ENCODE measurements at regions not wholly inside any gene's neighbourhood (a gene's known extent, or its start where the extent isn't known, plus 50 kb on each side); places are given as distances from the start of the nearest gene placed in this dataset.

DNA sequence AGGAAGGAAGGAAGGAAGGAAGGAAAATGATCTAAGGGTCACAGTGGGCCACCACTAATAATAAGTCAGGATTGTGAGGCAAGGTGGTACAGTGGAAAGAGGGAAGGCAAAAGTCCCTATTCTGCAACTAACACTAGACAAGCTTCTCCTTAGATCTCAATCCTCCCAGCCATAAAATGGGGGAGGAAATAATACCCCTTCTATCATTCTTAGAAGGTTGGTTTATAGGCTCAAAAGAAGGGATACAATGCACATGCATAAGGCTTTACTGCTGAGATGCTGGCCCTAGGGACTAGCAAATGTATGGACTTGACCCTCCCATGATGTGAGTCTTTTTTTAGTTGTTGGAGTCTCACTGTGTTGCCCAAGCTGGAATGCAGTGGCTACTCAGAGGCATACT is 167.7 kb upstream of the ZNF507 start:
- intact Hi-C loops (cut with DNase I), result no loop called here
- no peak for DNase-seq

DNA sequence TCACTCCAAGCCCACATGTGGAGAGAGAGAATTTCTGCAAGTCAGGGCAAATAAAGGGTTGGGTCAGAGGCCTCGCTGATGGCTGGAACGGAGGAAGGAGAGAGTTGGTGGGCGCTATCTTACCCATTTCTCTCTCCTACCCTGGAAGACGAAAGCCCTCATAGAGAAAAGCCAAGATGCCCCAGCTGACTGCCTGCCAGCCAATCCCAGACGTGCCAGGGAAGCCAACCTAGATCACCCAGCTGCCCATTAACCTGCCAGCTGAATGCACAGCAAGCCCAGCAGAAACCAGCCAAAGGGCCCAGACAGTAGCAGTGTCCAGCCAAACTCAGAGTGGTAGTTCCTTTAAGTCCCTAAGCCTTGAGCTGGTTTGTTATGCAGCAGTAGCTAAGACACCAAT is 167.0 kb upstream of the ZNF507 start:
- intact Hi-C loops (cut with DNase I), result no loop called here
- DNase-seq, result no peak

DNA sequence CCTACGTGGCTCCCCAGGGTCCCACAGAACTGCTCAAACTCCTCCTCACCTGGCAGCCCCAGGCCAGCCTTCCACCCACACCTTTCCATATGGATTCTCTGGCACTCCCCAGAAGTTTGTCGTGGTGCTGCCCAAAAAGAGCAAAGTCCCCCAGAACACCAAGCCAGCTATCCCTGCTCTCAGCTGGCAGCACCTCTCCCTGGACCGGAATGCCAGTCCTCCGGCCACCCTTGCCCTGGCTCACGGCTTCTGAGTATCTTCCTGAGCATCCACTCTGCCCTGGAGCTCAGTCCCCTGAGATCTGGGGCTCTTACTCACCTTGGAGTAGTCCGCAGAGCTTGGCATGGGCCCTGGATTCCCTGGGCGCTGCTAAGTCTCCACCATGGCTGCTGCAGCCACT is 166.5 kb upstream of the ZNF507 start:
- DNase-seq, result no peak
- intact Hi-C loops (cut with DNase I), result no loop called here

DNA sequence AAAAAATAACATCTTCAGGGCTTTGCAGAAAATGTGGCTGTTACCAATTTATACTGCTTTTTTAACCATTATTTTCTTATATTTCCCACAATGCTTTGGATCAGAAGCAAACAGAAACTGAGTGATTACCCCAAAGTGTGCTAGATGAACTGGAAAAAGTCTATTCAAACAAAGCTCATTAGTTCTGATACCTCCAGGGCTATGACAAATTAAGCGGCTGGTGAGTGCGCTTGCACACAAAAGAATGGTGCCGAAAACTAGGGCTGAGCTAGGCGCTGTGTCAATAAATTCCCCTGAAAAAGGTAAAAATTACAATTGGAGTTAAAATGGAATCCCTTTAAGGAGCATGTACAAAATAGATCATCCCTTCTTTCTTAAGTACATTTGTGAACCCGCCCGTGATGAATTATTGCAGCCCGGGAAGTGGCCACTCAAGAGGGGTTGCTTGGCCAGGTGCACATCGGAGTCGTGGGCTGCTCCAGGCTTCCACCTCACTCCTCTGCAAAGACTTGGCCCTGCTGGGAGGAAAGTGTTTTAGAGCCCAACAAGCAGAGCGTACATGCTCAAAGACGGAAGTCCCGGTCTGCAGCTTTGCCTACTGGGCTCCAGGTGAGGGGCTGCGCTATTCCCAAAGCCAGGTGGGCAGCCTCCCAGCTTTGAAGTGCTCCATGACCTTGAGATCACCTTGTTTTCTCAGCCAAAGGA is 164.0 kb upstream of the ZNF507 start:
- intact Hi-C loops (cut with DNase I), result no loop called here
- DNase-seq, result no peak

DNA sequence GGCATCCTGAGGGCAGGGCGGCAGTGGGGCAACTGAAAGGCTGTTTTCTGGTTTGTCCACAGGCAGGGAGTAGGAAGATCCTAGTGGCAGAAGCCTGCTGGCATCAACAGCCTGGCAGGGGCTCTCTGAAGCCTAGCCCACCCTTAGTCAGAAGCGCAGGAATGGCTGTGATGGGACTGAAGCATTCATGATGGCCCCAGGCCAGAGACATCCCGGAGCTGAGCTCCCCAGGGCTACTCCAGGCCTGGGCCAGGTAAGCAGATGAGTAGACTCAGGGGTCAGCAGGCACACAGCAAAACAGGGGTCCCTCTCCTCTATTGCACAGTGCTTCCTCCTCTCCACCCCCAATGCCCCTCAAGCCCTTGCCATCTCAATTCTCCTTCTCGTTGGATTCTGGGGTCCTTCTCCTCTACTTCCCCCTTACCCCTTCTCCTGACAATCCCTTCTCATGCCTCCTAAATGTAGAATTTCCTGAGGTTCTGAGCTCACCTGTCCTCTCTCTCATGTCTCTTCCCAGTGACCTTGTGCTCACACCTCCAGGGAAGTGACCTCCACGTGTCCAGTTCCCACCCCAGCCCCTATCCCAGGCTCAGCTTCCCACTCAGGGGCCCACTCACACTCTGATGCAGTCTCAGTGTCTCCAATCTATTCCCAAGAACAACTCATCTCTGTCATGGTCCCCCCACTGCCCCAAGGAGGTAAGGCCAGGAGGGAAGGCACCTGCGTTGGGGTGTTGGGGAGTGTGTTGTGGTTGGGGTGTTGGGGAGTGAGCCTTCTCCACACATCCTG is 158.7 kb upstream of the ZNF507 start:
- no peak for DNase-seq
- intact Hi-C loops (cut with DNase I), result no loop called here

DNA sequence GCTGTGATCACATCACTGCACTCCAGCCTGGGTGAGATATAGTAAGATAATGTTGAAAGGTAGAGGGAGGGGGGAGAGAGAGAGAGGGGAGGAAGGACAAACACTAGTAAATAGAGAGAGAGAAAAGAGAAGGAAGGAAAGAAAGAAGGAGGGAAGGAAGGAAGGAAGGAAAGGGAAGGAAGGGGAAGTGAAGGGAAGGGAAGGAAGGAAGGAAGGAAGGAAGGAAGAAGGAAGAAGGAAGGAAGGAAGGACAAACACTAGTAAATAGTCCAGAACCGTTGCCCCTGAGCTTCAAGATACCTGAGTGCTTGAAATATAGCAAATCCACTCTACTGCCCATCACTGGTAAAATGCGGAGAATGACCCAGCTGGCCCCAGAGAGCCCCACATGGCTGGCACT is 156.5 kb upstream of the ZNF507 start:
- DNase-seq, result no peak
- intact Hi-C loops (cut with DNase I), result no loop called here

DNA sequence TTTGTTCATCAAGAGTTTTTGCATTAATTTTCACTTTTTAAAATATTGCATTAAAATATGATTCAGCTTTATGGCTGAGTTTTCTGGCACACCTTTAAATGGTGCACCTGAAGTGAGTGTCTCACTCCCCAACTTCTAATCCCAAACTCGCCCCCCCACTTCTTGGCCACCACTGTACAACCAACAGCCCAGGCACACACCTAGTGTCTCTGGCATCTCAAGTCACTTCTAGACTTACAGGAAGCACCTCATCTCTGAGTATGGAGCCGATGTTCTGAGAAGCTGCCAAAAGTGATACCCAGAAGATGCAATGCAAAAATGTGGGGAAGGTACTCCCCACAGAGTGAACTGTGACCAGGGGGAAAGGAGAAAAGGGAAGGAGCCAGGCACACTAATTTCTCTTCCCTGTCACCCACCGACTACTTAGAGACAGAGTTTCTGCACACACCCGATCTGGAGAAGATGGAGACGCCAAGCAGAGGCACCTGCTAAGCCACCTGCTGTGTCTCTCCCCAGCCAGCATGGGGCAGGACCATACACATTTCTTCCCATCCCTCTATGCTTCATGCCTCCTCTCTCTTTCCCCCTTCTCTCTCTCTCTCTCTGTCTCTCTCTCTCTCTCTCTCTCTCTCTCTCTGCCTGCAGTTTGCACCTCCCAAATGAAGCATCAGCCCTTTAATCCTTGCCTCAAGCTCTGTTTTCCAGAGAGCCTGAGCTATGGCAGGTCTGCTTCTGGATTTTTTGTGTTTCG is 155.3 kb upstream of the ZNF507 start:
- no peak for DNase-seq
- intact Hi-C loops (cut with DNase I), result no loop called here

DNA sequence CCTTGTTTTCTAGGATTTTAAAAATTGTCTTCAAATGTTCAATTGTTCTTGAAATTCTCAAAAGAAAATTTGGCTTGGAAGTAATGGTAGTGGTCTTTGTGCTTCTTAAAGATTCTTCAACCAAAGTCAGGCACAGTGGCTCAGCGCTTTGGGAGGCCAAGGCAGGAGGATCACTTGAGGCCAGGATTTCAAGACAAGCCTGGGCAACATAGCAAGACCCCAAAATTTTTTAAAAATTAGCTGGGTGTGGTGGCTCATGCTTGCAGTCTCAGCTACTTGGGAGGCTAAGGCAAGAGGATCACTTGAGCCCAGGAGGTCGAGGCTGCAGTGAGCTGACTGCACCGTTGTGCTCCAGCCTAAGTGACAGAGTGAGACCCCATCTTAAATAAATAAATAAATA is 153.5 kb upstream of the ZNF507 start:
- no peak for DNase-seq
- intact Hi-C loops (cut with DNase I), result no loop called here

DNA sequence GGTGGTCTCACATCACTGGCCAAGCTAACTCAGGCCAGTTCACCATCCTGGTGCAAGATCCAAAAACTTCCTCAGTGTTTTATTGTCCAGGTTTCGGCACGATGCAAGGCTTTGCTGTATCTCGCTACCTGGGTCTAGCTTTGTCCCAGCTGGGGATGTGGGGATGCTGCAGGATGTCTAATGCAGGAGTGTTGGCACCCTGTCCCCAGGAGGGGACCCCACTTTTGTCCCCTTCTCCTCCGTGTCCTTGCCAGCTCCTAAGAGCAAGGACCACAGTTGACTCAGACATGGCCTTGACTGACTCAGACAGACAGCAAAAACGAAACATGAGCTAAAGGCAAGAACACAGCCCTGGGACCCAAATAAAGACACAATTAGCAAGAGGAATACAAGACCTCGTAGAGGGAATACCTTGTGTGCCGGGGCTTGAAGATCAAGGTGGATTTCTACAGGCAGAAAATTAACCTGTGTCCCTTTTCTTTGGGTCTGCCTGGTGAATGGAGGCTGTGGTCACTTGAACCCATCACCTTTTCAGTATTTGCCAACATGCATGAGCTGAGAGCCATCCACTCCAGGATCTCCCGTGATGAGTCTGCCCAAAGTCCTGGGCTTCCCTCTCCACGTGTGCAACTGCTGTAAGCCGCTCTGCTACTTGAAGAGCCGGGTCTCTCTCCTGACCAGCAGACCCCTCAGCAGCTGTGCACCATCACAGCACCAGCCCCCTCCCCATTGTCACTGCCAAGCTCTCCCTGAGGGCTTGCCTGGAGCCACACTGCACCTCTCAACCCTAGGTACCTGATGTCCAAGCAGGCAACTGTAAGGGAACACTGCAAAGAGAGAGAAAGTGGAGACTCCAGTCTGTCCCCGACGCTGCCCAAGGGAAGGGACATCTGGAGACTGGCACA is 149.5 kb upstream of the ZNF507 start:
- no peak for DNase-seq
- intact Hi-C loops (cut with DNase I), result no loop called here

DNA sequence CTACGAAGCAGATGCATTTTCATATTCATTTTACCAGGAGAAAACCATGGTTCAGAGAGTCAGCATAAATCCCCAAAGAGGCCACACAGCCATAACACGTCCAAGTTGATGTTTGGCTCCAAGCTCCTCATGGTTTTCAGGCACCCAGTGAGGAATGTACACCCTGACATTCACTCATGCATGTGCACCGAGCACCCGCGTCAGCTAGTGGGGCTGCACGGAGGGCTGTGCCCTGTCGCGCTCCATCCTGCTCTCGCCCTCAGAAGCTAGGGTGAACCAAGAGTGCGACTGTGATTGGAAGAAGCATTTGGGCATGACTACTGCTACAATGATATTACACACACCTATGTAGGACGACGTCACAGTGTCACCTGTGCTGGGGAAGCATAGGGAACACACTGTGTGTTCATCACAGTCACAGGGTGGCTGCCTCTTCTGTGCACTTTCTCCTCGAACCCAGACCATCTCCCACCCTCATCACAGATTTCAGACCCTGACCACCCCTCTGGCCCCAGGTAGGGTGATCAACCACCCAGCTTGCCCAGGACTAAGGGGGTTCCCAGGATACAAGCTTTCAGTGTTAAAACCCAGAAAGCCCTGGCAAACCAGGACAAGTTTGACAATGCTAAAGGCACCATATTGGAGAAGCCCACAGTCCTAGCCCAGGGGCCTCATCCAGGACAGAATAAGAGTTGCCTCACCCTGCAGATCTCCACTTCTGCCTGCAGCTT is 148.6 kb upstream of the ZNF507 start:
- DNase-seq, result no peak
- intact Hi-C loops (cut with DNase I), result no loop called here

DNA sequence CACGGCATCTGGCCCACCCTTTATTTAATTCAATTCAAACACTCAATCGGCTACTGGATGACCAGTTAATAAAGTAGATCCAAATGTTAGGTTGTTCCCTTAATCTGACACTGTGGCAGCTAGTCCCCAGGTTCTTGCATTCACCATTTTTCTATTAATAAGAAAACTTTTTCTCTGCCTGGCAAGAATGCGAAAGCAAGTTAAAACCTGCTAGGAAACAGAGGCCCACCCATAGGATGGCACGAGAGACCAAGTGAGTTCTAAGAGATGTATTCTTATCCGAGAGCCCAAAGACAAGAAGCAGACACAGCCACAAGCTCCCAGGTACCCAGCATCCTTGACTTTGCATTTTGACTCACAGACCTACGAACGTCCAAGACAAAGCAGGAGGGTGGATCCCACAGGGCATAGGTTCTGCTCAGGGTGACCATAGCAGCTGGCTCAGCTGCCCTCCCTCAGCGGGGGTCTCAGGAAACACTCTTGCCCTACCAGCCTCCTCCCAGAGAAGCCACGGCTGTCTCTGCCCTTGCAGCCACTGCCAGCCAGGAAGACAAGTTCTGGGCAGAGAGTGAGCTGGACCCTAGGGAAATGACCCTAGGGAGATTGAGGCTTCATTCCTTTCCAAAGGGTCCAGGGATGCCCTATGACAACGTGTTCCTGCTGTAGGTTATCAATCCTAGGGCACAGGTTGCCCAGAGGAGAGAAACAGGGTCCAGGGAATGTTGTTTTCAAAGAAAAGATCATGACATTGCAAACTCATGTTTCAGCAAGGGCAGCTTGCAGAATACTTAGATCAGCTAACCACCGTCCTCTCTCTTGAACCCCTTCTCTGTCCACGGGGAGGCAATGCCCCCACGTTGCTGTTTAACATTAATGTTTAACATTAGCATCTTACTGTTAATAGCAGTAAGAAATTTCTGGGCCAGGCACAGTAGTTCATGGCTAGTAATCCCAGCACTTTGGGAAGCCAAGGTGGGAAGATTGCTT is 147.2 kb upstream of the ZNF507 start:
- intact Hi-C loops (cut with DNase I), result no loop called here
- no peak for DNase-seq

DNA sequence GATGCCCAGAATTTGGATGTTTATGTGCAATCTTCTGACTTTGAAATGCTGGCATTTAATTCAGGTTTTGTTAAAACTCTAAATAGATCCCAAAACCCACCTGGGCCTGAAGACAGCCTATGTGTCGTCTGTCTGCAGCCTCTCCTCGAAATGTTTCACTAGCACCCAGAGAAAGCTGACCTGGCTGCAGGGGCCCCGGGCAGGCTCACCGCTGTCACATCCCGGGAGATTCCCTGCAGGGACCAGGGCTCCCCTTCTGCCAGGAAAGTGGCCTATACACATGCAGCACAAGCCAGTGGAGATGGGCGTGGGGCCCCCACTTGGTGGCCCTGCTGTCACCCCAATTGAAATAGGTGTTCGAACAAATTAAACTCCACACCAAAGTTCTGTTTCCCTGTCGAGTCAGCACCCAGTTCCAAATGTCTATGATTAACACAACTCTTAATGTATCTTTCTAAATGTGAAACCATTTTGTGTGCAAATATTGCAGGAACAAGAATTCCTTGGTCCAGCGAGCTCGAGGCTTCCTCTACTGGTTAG is 145.8 kb upstream of the ZNF507 start:
- intact Hi-C loops (cut with DNase I), result no loop called here
- DNase-seq, result peak in 1 of 10 donors; percentile 26

DNA sequence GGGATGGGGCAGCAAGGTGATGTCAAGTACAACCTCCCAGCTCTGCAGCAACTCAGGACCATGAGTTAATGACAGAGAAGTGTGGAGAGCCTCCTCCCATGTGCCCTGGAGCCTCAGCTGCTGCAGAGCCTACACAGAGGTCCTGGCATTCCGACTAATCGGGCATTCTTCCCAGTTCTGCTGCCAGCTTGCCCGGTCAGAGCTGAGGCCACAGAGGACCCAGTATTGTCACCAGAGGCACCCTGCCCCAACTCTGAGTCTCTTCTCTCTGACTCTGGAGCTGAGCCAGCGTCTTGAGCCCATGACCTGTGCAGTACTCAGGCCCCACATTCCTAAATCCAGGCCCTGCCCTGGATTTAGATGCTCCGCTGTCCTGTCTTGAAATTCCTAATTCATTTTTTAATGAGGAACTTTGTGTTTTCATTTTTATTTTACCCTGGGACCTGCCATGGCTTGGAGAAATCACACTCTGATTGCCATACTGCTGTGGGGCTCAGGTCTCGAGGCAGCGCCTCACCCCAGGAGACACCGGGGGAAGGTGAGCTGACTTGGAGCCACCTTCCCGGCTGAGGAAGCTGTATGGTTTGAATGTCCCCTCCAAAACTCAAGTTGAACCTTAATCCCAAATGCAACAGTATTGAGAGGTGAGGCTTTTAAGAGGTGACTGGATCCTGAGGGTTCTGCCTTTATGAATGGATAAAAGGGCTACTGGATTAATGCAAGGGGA is 144.9 kb upstream of the ZNF507 start:
- peak in 8 of 10 donors; percentile 15 to 89 (median 50) for DNase-seq
- intact Hi-C loops (cut with DNase I), result no loop called here

DNA sequence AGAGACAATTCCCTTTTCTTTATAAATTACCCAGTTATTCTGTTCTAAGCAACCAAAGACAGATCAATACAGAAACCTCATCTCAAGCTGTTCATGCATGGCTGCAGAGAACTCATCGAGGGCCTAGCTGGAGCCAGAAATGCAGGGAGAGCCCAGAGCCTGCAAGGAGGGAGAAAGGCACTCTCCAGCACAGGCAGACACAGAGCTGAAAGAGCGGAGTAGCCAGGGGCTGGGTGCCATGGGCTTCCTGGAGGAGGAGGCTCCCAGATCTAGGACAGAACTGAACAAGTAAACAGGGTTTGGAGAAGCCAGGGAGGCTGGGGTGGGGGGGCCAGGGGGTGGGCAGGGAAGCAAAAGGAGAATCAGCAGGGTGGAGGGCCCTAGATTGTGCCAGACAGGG is 144.2 kb upstream of the ZNF507 start:
- DNase-seq, result no peak
- intact Hi-C loops (cut with DNase I), result no loop called here

DNA sequence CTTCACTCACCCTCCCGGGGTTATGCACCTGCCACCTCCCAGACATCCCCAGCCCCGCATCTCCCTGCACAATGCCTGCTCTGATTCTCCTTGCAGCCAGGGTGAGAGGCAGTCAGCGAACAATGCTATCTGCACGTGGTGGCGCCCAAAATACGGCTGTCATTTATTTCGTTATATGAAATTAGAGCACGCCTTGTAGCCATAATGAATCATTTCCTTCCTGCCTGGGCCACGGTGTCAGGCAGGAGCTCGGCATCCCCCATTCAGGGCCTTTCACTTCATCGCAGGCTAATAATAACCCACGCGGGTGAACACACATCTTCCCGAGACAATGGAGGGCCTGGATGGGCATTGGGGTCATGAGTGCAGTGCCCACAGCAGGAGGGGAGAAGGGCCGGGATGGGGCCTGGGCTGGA is 143.8 kb upstream of the ZNF507 start:
- intact Hi-C loops (cut with DNase I), result no loop called here
- DNase-seq, result peak in 1 of 10 donors; percentile 55

DNA sequence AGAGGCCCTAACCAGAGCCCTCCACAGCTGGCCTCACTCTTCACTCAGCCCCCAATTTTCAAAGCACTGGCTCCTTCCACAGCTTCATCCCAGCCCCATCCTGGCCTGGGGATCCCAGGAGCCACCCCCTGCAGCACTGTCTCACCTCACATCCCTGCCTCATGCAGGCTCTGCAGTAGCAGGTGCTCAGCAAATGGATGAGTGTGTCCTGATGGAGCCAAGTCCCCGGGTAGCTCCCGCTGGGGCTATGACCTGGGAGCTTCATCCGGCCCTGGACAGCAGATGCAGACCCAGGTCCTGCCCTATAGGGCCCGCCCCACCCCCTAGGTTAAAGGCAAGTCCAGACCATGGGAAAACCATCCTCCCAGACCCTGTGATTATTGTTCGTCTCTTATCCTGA is 143.2 kb upstream of the ZNF507 start:
- DNase-seq, result peak in 1 of 10 donors; percentile 19

DNA sequence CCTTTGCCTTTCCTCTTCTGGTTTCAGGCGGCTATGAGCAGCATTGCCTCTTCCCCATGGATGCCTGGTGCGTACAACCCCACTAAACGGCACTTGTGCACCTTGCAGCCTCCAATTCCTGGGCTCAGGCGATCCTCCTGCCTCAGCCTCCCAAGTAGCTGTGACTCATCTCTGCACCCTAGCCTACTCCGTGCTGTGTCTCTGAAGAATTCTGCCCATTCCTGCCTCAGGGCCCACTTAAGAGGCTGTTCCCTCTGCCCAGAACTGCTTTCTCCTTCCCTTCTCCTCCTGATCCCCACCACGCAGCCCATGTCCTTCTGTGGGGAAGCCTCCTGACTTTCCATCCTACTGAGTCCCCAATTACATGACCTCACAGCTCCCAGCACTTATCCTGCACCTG is 142.2 kb upstream of the ZNF507 start:
- intact Hi-C loops (cut with DNase I), result no loop called here
- peak in 1 of 10 donors; percentile 32 for DNase-seq

More for the DNA sequence above, 143.2 kb upstream of the ZNF507 start:
- intact Hi-C loops (cut with DNase I), result no loop called here

DNA sequence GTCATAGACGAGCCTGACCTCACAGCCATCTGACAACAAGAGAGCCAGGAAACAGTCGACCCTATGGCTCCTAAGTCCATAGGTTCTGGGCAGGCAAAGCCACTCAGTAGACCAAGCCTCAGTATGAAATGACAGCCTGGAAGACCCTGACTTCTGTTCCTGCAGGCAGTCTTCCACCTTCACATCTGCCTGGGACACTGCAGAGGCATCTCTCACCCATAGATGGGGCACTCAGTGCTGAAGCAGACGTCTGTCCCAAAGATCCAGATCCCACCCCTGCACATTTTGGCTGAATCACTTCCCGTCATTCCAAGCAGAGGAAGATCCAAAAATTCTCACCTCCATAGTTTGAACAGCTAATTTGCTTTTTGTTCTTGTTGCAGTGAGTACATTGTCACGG is 139.3 kb upstream of the ZNF507 start:
- no peak for DNase-seq
- intact Hi-C loops (cut with DNase I), result no loop called here

All from posterior cingulate gyrus (tissue), 11 donors.